Natural killer cell (primary cell): ENCODE measurements at regions not wholly inside any gene's neighbourhood (a gene's known extent, or its start where the extent isn't known, plus 50 kb on each side); places are given as distances from the start of the nearest gene placed in this dataset.

Experiments used
- ATAC-seq, 3 donors: fragments of 150-1000 bp in 2 of 3; fragments of 200-7000 bp in 1 of 3; cut with Tn5 transposase; 1 replicate in 1 of 3; 2 replicates in 2 of 3; pipeline ENCODE4 v1.10.0; 2021; ENCODE audit warnings: mild to moderate bottlenecking in 2 of 3, moderate library complexity in 2 of 3
- DNase-seq, 2 donors: peaks; one replicate each; pipeline versions ENCODE4 v3.0.0 to v3.0.0-alpha.2; 2013 to 2021; ENCODE audit warnings: mixed read lengths in 1 of 2
- H3K27ac ChIP-seq: one replicate; pipeline ENCODE4 v1.5.1; 2013; ENCODE audit warnings: mild to moderate bottlenecking, low read length
- H3K27me3 ChIP-seq: one replicate; pipeline ENCODE4 v1.6.1; 2013; ENCODE audit warnings: low read length; ENCODE audit not compliant: control insufficient read depth, insufficient read depth
- H3K36me3 ChIP-seq: one replicate; pipeline ENCODE4 v1.6.1; 2013; ENCODE audit warnings: low read length; ENCODE audit not compliant: control insufficient read depth, insufficient read depth
- H3K4me1 ChIP-seq: one replicate; pipeline ENCODE4 v1.6.1; 2013; ENCODE audit warnings: low read length; ENCODE audit not compliant: control insufficient read depth, insufficient read depth
- H3K4me3 ChIP-seq: one replicate; pipeline ENCODE4 v1.5.1; 2013; ENCODE audit warnings: low read length
- H3K9me3 ChIP-seq: one replicate; pipeline ENCODE4 v1.6.1; 2013; ENCODE audit warnings: low read length; ENCODE audit not compliant: control insufficient read depth, insufficient read depth
- H3K27ac Mint-ChIP-seq, 2 donors: one replicate each; pipeline ENCODE4 v1.8.0; 2022; ENCODE audit warnings: mild to moderate bottlenecking in 2 of 2, mixed read lengths in 2 of 2, moderate library complexity in 1 of 2
- H3K27me3 Mint-ChIP-seq, 2 donors: one replicate each; pipeline ENCODE4 v1.8.0; 2022; ENCODE audit warnings: low read depth in 2 of 2, mixed read lengths in 2 of 2
- H3K36me3 Mint-ChIP-seq: one replicate; pipeline ENCODE4 v1.8.0; 2022; ENCODE audit warnings: mixed read lengths
- H3K4me1 Mint-ChIP-seq, 2 donors: one replicate each; pipeline ENCODE4 v1.8.0; 2022; ENCODE audit warnings: mixed read lengths in 2 of 2
- H3K4me3 Mint-ChIP-seq: one replicate; pipeline ENCODE4 v1.8.0; 2022; ENCODE audit warnings: mild to moderate bottlenecking, moderate library complexity, mixed read lengths
- H3K9me3 Mint-ChIP-seq, 2 donors: one replicate each; pipeline ENCODE4 v1.8.0; 2022; ENCODE audit warnings: mixed read lengths in 2 of 2
- WGBS: methylation state at CpG from one replicate; pipeline ENCODE4 v1.1.7; 2013; ENCODE audit warnings: missing lambda C conversion rate; ENCODE audit not compliant: insufficient coverage; 5-methylcytosine and 5-hydroxymethylcytosine counted together
- intact Hi-C: fragments of 100-400 bp; cut with micrococcal nuclease; formaldehyde crosslinking; loops from one replicate; pipeline ENCODE4 v1.14.2; 2022
- TF ChIP-seq, protein P1 (sequence below): fragments of 200-600 bp; IDR thresholded peaks from one replicate; pipeline ENCODE4 v1.8.0; 2022; ENCODE audit warnings: antibody characterized with exemption

DNA sequence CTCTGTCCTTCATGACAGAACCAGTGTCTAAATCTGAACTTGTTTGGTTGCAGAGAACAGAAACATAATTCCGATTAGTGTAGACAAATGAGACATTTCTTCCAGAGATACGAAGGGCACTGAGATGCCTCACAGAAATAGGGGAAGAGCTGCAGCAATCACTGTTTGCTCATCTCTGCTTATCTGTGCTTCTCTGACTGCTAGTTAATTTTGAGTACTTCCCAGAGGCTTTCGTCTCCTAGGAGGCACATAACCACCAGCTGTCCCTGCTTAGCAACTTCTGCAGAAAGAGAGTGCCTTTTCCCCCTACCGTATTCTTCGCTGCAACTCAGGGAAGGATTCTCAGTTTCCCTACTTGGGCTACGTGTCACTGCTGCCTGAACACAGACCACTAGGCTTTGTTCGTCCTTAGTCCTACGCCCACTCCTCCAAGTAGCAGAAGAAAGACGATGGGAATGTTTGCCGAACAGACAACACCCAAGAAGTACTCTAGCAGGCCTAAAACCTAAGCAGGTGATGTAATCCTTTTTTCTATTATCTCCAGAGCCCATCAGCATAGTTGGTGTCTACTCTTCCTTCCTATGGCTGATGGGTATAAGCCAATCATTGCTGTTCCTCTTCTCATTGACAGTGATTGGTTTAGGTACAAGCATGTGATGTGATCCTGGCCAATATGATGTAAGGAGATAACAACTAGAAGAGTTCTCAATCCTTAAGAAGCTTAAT lies 63.6 kb downstream of the TNP1 start:
- Mint-ChIP-seq H3K4me1 (no peaks in the 10 kb centered on the region), H3K9me3 (no peaks in the 10 kb centered on the region), H3K27ac (no peak overlapping the region), H3K36me3 (no peaks in the 10 kb centered on the region), H3K27me3 (peaks cover 0 to 13% of the 10 kb centered on the region in 2 donors), H3K4me3 (no peak overlapping the region)
- Histone ChIP-seq H3K4me1 (no peaks in the 10 kb centered on the region), H3K9me3 (no peaks in the 10 kb centered on the region), H3K4me3 (no peak overlapping the region), H3K36me3 (no peaks in the 10 kb centered on the region), H3K27me3 (no peaks in the 10 kb centered on the region), H3K27ac (no peak overlapping the region)
- DNase-seq (no peak), ATAC-seq (no peak)
- WGBS = 94% methylated on average over 10 of the region's 10 CpGs
- TF ChIP-seq, protein P1, sequence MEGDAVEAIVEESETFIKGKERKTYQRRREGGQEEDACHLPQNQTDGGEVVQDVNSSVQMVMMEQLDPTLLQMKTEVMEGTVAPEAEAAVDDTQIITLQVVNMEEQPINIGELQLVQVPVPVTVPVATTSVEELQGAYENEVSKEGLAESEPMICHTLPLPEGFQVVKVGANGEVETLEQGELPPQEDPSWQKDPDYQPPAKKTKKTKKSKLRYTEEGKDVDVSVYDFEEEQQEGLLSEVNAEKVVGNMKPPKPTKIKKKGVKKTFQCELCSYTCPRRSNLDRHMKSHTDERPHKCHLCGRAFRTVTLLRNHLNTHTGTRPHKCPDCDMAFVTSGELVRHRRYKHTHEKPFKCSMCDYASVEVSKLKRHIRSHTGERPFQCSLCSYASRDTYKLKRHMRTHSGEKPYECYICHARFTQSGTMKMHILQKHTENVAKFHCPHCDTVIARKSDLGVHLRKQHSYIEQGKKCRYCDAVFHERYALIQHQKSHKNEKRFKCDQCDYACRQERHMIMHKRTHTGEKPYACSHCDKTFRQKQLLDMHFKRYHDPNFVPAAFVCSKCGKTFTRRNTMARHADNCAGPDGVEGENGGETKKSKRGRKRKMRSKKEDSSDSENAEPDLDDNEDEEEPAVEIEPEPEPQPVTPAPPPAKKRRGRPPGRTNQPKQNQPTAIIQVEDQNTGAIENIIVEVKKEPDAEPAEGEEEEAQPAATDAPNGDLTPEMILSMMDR = no peak
- intact Hi-C loops = no loop called here

DNA sequence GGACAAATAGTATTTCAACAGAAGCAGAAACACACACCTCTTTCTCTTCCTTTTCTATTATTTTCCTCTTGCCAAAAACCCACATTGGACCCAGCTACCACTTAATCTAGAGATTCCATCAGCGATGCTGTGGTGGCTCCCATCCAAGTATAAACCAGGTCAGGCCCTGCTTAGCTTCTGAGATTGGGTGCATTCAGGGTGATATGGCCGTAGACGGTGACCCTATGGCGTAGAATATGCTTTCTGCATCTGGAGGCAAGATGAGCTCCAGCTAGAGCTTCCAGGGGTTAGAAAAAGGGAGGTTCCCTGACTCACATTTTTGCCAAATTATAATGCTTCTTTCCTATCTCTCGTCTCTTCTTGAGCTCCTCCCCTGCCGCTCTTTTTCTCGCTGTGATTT lies 66.5 kb downstream of the TNP1 start:
- Histone ChIP-seq H3K9me3 (no peaks in the 10 kb centered on the region), H3K36me3 (no peaks in the 10 kb centered on the region), H3K4me3 (no peak overlapping the region), H3K4me1 (no peaks in the 10 kb centered on the region), H3K27ac (no peak overlapping the region), H3K27me3 (no peaks in the 10 kb centered on the region)
- intact Hi-C loops = no loop called here
- Mint-ChIP-seq H3K27me3 (peaks cover 0 to 13% of the 10 kb centered on the region in 2 donors), H3K36me3 (no peaks in the 10 kb centered on the region), H3K9me3 (no peaks in the 10 kb centered on the region), H3K4me1 (no peaks in the 10 kb centered on the region), H3K27ac (no peak overlapping the region), H3K4me3 (no peak overlapping the region)
- no peak for ATAC-seq
- no peak for DNase-seq
- TF ChIP-seq, protein P1 = no peak
- 94% methylated on average over 4 of the region's 7 CpGs for whole genome bisulfite sequencing

DNA sequence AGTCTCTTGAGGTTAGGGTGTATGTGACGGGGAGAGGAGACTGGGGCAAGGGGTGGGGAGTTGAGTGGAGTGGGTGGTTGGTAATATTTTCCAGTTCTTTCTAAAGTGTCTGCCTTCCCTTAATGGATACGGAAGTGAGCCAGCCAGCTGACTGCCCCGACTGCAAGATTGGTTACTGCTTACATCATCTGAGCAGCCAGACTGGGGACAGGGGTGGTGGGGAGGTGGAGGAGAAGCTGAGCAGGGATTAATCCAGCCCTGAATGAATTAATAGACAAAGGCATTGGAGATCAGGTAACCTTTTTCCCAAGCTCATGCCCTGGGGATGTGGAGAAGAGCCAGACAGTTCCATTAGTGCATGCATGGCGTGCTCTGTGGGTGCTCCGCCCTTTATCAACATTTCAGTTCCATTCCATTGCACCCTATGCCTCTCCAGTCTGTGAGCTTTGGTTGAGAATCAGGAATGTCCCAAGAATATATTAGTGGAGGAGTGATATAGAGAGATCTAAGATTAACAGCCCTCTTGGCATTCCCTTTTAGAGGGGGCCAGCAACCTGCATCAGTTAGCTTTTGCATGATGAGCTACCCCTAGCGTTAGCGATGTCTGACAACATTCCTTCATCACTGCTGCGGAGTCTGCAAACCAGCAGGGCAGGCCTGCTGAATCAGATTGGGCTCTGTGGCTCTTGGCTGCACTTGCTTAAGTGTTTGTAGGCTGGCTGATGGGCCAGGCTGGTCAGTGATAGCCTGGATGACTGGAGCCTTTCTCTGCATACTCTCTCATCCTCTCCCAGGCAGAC lies 67.4 kb downstream of the TNP1 start:
- TF ChIP-seq, protein P1 = no peak
- DNase-seq (no peak), ATAC-seq (no peak)
- H3K9me3 ChIP-seq = no peaks in the 10 kb centered on the region
- Mint-ChIP-seq H3K4me3 (no peak overlapping the region), H3K27ac (no peak overlapping the region), H3K4me1 (no peaks in the 10 kb centered on the region), H3K36me3 (no peaks in the 10 kb centered on the region), H3K27me3 (peaks cover 0 to 13% of the 10 kb centered on the region in 2 donors), H3K9me3 (no peaks in the 10 kb centered on the region)
- no peak overlapping the region for H3K4me3 ChIP-seq
- no peak overlapping the region for H3K27ac ChIP-seq
- intact Hi-C loops = no loop called here
- no peaks in the 10 kb centered on the region for H3K36me3 ChIP-seq
- no peaks in the 10 kb centered on the region for H3K27me3 ChIP-seq
- 81% methylated on average over 8 of the region's 8 CpGs for WGBS
- H3K4me1 ChIP-seq = no peaks in the 10 kb centered on the region
